ENCODE measurements at regions not wholly inside any gene's neighbourhood (a gene's known extent, or its start where the extent isn't known, plus 50 kb on each side); places are given as distances from the start of the nearest gene placed in this dataset.

DNA sequence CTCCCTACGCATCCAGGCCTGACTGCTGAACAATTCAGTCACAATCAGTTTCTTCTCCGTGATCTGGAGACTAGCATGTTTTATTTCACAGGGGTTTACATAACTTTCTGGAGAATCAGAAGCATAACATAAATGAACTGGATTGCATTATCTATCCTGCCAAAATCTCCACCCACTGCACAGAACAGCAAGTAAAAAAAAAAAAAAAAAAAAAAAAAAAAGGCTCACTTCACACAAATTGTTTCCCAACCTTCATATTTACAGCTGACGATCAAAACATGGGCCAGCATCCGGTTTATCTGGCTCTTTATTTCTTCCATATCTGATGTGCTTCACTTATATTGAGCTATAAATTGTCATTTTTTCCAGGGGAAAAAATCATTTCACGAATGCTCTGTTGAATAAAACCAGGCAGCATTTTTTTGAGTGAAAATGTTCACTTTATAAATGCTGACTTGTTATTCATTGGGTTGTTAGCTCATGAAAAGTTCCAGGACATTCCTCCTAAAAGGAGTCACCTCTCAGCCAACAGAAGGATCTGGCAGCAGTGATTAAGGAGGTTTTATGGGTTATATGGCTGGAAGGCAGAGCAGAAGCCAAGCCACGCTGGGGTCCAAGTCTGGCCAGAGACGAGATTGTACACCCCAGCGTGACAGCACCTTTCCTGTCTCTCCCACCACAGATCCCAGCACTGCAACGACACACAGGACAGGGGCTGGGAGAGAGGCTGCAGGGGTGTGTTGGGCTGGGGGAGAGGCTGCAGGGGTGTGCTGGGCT lies 51.2 kb upstream of the GLI2 start:
- TF ChIP-seq TAF1 (IDR thresholded peaks at IDR 0.05; ENCODE audit: borderline replicate concordance, insufficient read depth, low read length) (no peak), SIN3A (IDR thresholded peaks at IDR 0.05; ENCODE audit: borderline replicate concordance, insufficient read depth, low read length) (no peak), POLR2AphosphoS5 (IDR thresholded peaks at IDR 0.05; ENCODE audit: low read depth, low read length) (no peak)

Data from PFSK-1 (cell line).